ENCODE measurements at regions not wholly inside any gene's neighbourhood (a gene's known extent, or its start where the extent isn't known, plus 50 kb on each side); places are given as distances from the start of the nearest gene placed in this dataset.
"Not testable (repeated sequence)": the region's sequence is repeated elsewhere in the genome, so short reads cannot be mapped to it uniquely, and the experiment has no call there.

- no peak for DNase-seq (ENCODE audit: low read depth in 2 of 2, low spot score in 1 of 2)
These were observed 160.2 kb downstream of the ADSS2 start for GRCh38 chr1:244291236-244292201.

- no peak for DNase-seq (ENCODE audit: low read depth in 2 of 2, low spot score in 1 of 2)
These were observed 157.0 kb downstream of the ADSS2 start for GRCh38 chr1:244294599-244295224.

- DNase-seq (ENCODE audit: low read depth in 2 of 2, low spot score in 1 of 2): no peak
These were observed 155.7 kb downstream of the ADSS2 start for GRCh38 chr1:244296003-244296402.

- DNase-seq (ENCODE audit: low read depth in 2 of 2, low spot score in 1 of 2): no peak
These were observed 155.3 kb downstream of the ADSS2 start for GRCh38 chr1:244296447-244296846.

- no peak for DNase-seq (ENCODE audit: low read depth in 2 of 2, low spot score in 1 of 2)
These were observed 154.6 kb downstream of the ADSS2 start for GRCh38 chr1:244297087-244297486.

GRCh38 chr1:244297616-244298015 is 154.1 kb downstream of the ADSS2 start:
- DNase-seq (ENCODE audit: low read depth in 2 of 2, low spot score in 1 of 2): no peak

- DNase-seq (ENCODE audit: low read depth in 2 of 2, low spot score in 1 of 2): not testable (repeated sequence)
These were observed 151.7 kb downstream of the ADSS2 start for GRCh38 chr1:244300029-244300375.

- DNase-seq (ENCODE audit: low read depth in 2 of 2, low spot score in 1 of 2): no peak
These were observed 150.0 kb downstream of the ADSS2 start for GRCh38 chr1:244301595-244302130.

- DNase-seq (ENCODE audit: low read depth in 2 of 2, low spot score in 1 of 2): no peak
These were observed 148.7 kb downstream of the ADSS2 start for GRCh38 chr1:244302876-244303609.

- DNase-seq (ENCODE audit: low read depth in 2 of 2, low spot score in 1 of 2): no peak
These were observed 148.1 kb downstream of the ADSS2 start for GRCh38 chr1:244303610-244303969.

GRCh38 chr1:244304156-244304555 is 147.6 kb downstream of the ADSS2 start:
- no peak for DNase-seq (ENCODE audit: low read depth in 2 of 2, low spot score in 1 of 2)

- DNase-seq (ENCODE audit: low read depth in 2 of 2, low spot score in 1 of 2): no peak
These were observed 147.1 kb downstream of the ADSS2 start for GRCh38 chr1:244304656-244305055.

- no peak for DNase-seq (ENCODE audit: low read depth in 2 of 2, low spot score in 1 of 2)
These were observed 145.8 kb downstream of the ADSS2 start for GRCh38 chr1:244305776-244306341.

- DNase-seq (ENCODE audit: low read depth in 2 of 2, low spot score in 1 of 2): no peak
These were observed 145.2 kb downstream of the ADSS2 start for GRCh38 chr1:244306544-244306943.

- DNase-seq (ENCODE audit: low read depth in 2 of 2, low spot score in 1 of 2): not testable (repeated sequence)
These were observed 142.5 kb downstream of the ADSS2 start for GRCh38 chr1:244309191-244309590.

- no peak for DNase-seq (ENCODE audit: low read depth in 2 of 2, low spot score in 1 of 2)
These were observed 139.8 kb downstream of the ADSS2 start for GRCh38 chr1:244311784-244312532.

GRCh38 chr1:244313346-244313745 is 138.4 kb downstream of the ADSS2 start:
- no peak for DNase-seq (ENCODE audit: low read depth in 2 of 2, low spot score in 1 of 2)

GRCh38 chr1:244314921-244315559 is 136.7 kb downstream of the ADSS2 start:
- no peak for DNase-seq (ENCODE audit: low read depth in 2 of 2, low spot score in 1 of 2)

- DNase-seq (ENCODE audit: low read depth in 2 of 2, low spot score in 1 of 2): no peak
These were observed 135.7 kb downstream of the ADSS2 start for GRCh38 chr1:244315996-244316395.

GRCh38 chr1:244316407-244316806 is 135.3 kb downstream of the ADSS2 start:
- DNase-seq (ENCODE audit: low read depth in 2 of 2, low spot score in 1 of 2): no peak
